H1 (cell line): ENCODE measurements at regions not wholly inside any gene's neighbourhood (a gene's known extent, or its start where the extent isn't known, plus 50 kb on each side); places are given as distances from the start of the nearest gene placed in this dataset.

Experiments used
- CHD2 ChIP-seq: IDR thresholded peaks from 2 replicates; pipeline ENCODE4 v1.6.1; 2012; ENCODE audit warnings: low read length, improper control_type of control experiment
- CTCF ChIP-seq, 3 experiments: IDR thresholded peaks; 1 replicate in 2 of 3; 2 replicates in 1 of 3; pipeline versions ENCODE4 v1.5.1 to v1.6.1; 2011; ENCODE audit warnings: low read length in 3 of 3, mild to moderate bottlenecking in 3 of 3, inconsistent platforms in 2 of 3, low read depth in 1 of 3, moderate library complexity in 1 of 3; ENCODE audit not compliant: insufficient read depth in 1 of 3; ENCODE audit errors: control extremely low read depth in 1 of 3
- E2F6 ChIP-seq: IDR thresholded peaks from 2 replicates; pipeline ENCODE4 v1.6.1; 2012; ENCODE audit warnings: inconsistent platforms
- EP300 ChIP-seq, 2 experiments: IDR thresholded peaks; 1 replicate in 1 of 2; 2 replicates in 1 of 2; pipeline ENCODE4 v1.6.1; 2011 to 2012; ENCODE audit warnings: low read depth in 2 of 2, low read length in 2 of 2, mild to moderate bottlenecking in 2 of 2, borderline replicate concordance in 1 of 2, inconsistent platforms in 1 of 2, moderate library complexity in 1 of 2
- GABPA ChIP-seq: IDR thresholded peaks from 2 replicates; pipeline ENCODE4 v1.6.1; 2011; ENCODE audit warnings: mild to moderate bottlenecking, low read length, moderate library complexity, borderline replicate concordance; ENCODE audit not compliant: insufficient read depth
- JUN ChIP-seq: IDR thresholded peaks from 2 replicates; pipeline ENCODE4 v1.6.1; 2011; ENCODE audit warnings: low read depth, mild to moderate bottlenecking, improper control_type of control experiment, low read length
- RAD21 ChIP-seq, 2 experiments: IDR thresholded peaks in 1 of 2; conservative IDR thresholded peaks in 1 of 2; 2 replicates each; pipeline ENCODE4 v1.6.1; 2011; ENCODE audit warnings: low read depth in 2 of 2, low read length in 2 of 2, improper control_type of control experiment in 1 of 2, inconsistent platforms in 1 of 2, mild to moderate bottlenecking in 1 of 2, moderate library complexity in 1 of 2
- TAF1 ChIP-seq: IDR thresholded peaks from 2 replicates; pipeline ENCODE4 v1.6.1; 2011; ENCODE audit warnings: mild to moderate bottlenecking, low read depth, low read length
- TAF7 ChIP-seq: optimal IDR thresholded peaks from 2 replicates; pipeline ENCODE3; 2011; ENCODE audit warnings: low read depth, mild to moderate bottlenecking, inconsistent platforms, low read length, moderate library complexity, borderline replicate concordance
- TCF12 ChIP-seq: IDR thresholded peaks from 2 replicates; pipeline ENCODE4 v1.6.1; 2011; ENCODE audit warnings: low read depth, mild to moderate bottlenecking, low read length
- TF ChIP-seq, protein P1 (sequence below): IDR thresholded peaks from 2 replicates; pipeline ENCODE4 v1.6.1; 2012; ENCODE audit warnings: low read length, inconsistent platforms
- TF ChIP-seq, protein P2 (sequence below): IDR thresholded peaks from 2 replicates; pipeline ENCODE4 v1.6.1; 2012; ENCODE audit warnings: inconsistent platforms

DNA sequence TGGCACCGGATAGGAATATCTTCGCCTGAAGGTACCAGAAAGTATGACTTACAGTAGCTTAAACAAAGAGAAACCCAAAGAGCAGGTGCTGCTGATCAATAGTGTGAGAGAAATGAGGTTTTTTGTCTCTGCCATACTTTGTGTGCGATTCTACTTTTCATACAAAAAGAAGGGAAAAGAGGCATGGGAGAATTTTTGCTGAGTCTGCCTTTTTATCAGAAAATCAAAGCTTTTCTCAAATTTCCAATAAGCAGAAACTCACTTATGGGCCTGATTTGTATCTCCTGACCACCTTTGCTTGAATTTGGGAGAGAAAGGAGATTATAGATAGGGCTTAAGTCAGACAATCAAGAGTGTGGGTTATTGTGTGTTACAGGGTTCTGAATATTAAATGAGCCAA, 65.5 kb upstream of the TAF11L2 start:
- no peak for TF ChIP-seq CTCF (IDR thresholded peaks at IDR 0.05; ENCODE audit: control extremely low read depth in 1 of 3, insufficient read depth in 1 of 3, low read depth in 1 of 3, low read length in 3 of 3)
- TF ChIP-seq JUN: no peak
- TF ChIP-seq EP300 (IDR thresholded peaks at IDR 0.05; ENCODE audit: borderline replicate concordance in 1 of 2, low read depth in 2 of 2, low read length in 2 of 2): no peak
- no peak for TF ChIP-seq TAF1
- no peak for TF ChIP-seq GABPA
- TF ChIP-seq, protein P1, sequence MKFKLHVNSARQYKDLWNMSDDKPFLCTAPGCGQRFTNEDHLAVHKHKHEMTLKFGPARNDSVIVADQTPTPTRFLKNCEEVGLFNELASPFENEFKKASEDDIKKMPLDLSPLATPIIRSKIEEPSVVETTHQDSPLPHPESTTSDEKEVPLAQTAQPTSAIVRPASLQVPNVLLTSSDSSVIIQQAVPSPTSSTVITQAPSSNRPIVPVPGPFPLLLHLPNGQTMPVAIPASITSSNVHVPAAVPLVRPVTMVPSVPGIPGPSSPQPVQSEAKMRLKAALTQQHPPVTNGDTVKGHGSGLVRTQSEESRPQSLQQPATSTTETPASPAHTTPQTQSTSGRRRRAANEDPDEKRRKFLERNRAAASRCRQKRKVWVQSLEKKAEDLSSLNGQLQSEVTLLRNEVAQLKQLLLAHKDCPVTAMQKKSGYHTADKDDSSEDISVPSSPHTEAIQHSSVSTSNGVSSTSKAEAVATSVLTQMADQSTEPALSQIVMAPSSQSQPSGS: no peak
- TF ChIP-seq CHD2: no peak
- no peak for TF ChIP-seq RAD21 (IDR thresholded peaks at IDR 0.05 in 1 of 2, conservative IDR thresholded peaks at IDR 0.05 in 1 of 2; ENCODE audit: low read depth in 2 of 2, low read length in 2 of 2)
- TF ChIP-seq, protein P2, sequence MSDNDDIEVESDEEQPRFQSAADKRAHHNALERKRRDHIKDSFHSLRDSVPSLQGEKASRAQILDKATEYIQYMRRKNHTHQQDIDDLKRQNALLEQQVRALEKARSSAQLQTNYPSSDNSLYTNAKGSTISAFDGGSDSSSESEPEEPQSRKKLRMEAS: no peak
- no peak for TF ChIP-seq TAF7
- TF ChIP-seq TCF12: no peak
- TF ChIP-seq E2F6: no peak
